ENCODE measurements at regions not wholly inside any gene's neighbourhood (a gene's known extent, or its start where the extent isn't known, plus 50 kb on each side); places are given as distances from the start of the nearest gene placed in this dataset.

DNA sequence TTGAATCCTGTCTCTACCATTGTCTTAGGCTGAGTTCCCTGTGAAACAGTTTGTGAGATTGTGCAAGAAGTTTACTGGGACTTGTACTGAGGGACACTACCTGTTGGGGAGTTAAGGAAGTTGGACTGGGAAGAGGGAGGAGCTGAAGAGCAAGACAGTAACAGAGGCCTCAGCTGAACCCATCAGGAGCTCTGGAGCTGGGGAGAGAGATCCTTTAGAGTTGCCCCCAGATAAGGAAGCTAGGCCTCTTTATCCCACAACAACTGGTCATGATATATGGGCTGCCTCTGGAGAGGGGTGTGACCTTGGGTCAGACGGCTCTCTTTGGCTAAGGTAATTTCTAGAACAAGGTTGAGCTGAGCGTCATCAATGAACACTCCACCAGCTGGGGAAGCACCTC lies 137.8 kb upstream of the SLC4A4 start:
- Histone ChIP-seq H3K4me1 (peaks cover 6% of the 10 kb centered on the region; the same call in 1 of the 2 replicates), H3K27me3 (replicated peaks; ENCODE audit: control insufficient read depth, insufficient read depth, low read length) (no peaks in the 10 kb centered on the region), H3K9me3 (no peaks in the 10 kb centered on the region), H3K36me3 (ENCODE audit: control insufficient read depth, insufficient read depth, low read length) (no peaks in the 10 kb centered on the region), H3K4me3 (ENCODE audit: low read depth, low read length) (no peak overlapping the region)
- Mint-ChIP-seq H3K4me1 (ENCODE audit: low read depth, unreplicated experiment) (peaks cover 9% of the 10 kb centered on the region), H3K36me3 (ENCODE audit: insufficient read depth, unreplicated experiment) (no peaks in the 10 kb centered on the region), H3K4me3 (ENCODE audit: unreplicated experiment) (no peak overlapping the region), H3K27me3 (ENCODE audit: insufficient read depth, unreplicated experiment) (peaks cover 13% of the 10 kb centered on the region), H3K27ac (ENCODE audit: unreplicated experiment) (no peak overlapping the region), H3K9me3 (ENCODE audit: unreplicated experiment) (no peaks in the 10 kb centered on the region)
- DNase-seq, result no peak
- intact Hi-C loops (cut with micrococcal nuclease; ENCODE audit: unreplicated experiment), result no loop called here
- CTCF ChIA-PET, result no interaction called here
- no TSS peak for BruUV-seq (replicated peaks)
- POLR2A ChIA-PET, result no interaction called here
- TF ChIP-seq, protein P1, sequence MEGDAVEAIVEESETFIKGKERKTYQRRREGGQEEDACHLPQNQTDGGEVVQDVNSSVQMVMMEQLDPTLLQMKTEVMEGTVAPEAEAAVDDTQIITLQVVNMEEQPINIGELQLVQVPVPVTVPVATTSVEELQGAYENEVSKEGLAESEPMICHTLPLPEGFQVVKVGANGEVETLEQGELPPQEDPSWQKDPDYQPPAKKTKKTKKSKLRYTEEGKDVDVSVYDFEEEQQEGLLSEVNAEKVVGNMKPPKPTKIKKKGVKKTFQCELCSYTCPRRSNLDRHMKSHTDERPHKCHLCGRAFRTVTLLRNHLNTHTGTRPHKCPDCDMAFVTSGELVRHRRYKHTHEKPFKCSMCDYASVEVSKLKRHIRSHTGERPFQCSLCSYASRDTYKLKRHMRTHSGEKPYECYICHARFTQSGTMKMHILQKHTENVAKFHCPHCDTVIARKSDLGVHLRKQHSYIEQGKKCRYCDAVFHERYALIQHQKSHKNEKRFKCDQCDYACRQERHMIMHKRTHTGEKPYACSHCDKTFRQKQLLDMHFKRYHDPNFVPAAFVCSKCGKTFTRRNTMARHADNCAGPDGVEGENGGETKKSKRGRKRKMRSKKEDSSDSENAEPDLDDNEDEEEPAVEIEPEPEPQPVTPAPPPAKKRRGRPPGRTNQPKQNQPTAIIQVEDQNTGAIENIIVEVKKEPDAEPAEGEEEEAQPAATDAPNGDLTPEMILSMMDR (IDR thresholded peaks at IDR 0.05; ENCODE audit: insufficient read depth in 1 of 2, low read depth in 1 of 2, low read length in 1 of 2, severe bottlenecking in 1 of 2, unreplicated experiment in 1 of 2), result no peak

DNA sequence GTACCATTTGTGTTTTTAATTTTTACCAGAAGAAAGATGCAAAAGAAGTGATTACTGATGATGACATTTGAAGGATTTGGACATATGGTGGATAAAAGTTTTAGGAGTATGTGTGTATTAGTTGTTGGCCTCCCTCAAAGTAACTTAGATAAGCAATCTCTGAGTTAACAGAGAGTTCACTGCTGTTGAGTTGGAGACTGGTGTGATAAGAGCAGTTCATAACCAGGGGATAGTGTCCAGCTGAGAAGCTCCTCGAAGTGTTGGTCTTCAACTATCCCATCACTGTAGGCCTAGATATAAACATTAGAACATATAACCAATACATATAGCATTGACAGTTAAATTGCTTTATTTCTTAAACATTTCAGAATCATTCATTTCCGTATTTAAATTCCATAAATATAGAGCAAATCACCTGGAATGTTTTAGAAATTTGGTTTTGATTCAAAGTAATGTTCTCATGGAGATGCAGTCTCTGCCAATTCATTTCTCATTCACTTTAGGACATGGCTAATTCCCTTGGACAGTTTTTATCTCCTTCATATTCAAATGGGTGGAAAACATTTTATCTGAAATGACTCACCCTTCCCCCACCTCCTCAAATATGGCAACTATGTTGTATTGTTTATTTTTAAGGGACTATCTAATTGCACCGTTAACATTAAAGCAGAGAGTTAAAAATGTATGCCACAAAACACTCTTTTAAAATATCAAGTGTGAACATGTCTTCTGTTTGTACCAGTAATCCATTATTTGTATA lies 136.8 kb upstream of the SLC4A4 start:
- no peaks in the 10 kb centered on the region for H3K36me3 ChIP-seq (ENCODE audit: control insufficient read depth, insufficient read depth, low read length)
- Mint-ChIP-seq H3K9me3 (ENCODE audit: unreplicated experiment) (no peaks in the 10 kb centered on the region), H3K27ac (ENCODE audit: unreplicated experiment) (no peak overlapping the region), H3K4me3 (ENCODE audit: unreplicated experiment) (no peak overlapping the region), H3K27me3 (ENCODE audit: insufficient read depth, unreplicated experiment) (peaks cover 12% of the 10 kb centered on the region), H3K36me3 (ENCODE audit: insufficient read depth, unreplicated experiment) (no peaks in the 10 kb centered on the region), H3K4me1 (ENCODE audit: low read depth, unreplicated experiment) (peaks cover 6% of the 10 kb centered on the region)
- intact Hi-C loops (cut with micrococcal nuclease; ENCODE audit: unreplicated experiment), result no loop called here
- POLR2A ChIA-PET, result no interaction called here
- no peaks in the 10 kb centered on the region for H3K27me3 ChIP-seq (replicated peaks; ENCODE audit: control insufficient read depth, insufficient read depth, low read length)
- H3K4me1 ChIP-seq, result peaks cover 6% of the 10 kb centered on the region; the same call in 1 of the 2 replicates
- no peaks in the 10 kb centered on the region for H3K9me3 ChIP-seq
- DNase-seq, result no peak
- no peak overlapping the region for H3K4me3 ChIP-seq (ENCODE audit: low read depth, low read length)
- CTCF ChIA-PET, result no interaction called here
- TF ChIP-seq, protein P1 (IDR thresholded peaks at IDR 0.05; ENCODE audit: insufficient read depth in 1 of 2, low read depth in 1 of 2, low read length in 1 of 2, severe bottlenecking in 1 of 2, unreplicated experiment in 1 of 2), result no peak
- no TSS peak for BruUV-seq (replicated peaks)

DNA sequence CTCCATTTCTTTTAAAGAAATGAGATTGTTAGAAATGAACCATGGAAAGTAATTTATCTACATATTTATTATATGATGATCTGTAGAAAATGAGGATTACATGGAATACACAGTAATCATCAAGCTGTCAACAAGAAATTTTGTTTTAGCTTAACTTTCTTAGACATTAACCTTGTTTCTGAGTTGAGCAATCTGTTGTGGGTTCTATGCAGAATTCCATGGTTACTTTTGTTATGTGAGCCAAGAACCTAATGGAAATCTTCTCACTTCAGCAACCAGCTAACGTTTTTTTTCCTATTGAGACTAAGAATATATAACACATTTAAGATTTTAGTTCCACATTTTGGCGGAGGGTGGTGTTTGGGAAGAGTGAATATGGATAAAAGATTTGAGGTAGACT lies 136.1 kb upstream of the SLC4A4 start:
- Histone ChIP-seq H3K4me1 (peaks cover 6% of the 10 kb centered on the region; the same call in 1 of the 2 replicates), H3K27me3 (replicated peaks; ENCODE audit: control insufficient read depth, insufficient read depth, low read length) (no peaks in the 10 kb centered on the region), H3K4me3 (ENCODE audit: low read depth, low read length) (no peak overlapping the region), H3K36me3 (ENCODE audit: control insufficient read depth, insufficient read depth, low read length) (no peaks in the 10 kb centered on the region), H3K9me3 (no peaks in the 10 kb centered on the region)
- intact Hi-C loops (cut with micrococcal nuclease; ENCODE audit: unreplicated experiment), result no loop called here
- Mint-ChIP-seq H3K4me1 (ENCODE audit: low read depth, unreplicated experiment) (peaks cover 6% of the 10 kb centered on the region), H3K27ac (ENCODE audit: unreplicated experiment) (no peak overlapping the region), H3K27me3 (ENCODE audit: insufficient read depth, unreplicated experiment) (peaks cover 12% of the 10 kb centered on the region), H3K9me3 (ENCODE audit: unreplicated experiment) (no peaks in the 10 kb centered on the region), H3K4me3 (ENCODE audit: unreplicated experiment) (no peak overlapping the region), H3K36me3 (ENCODE audit: insufficient read depth, unreplicated experiment) (no peaks in the 10 kb centered on the region)
- ChIA-PET POLR2A (no interaction called here), CTCF (no interaction called here)
- no peak for DNase-seq
- TF ChIP-seq, protein P1 (IDR thresholded peaks at IDR 0.05; ENCODE audit: insufficient read depth in 1 of 2, low read depth in 1 of 2, low read length in 1 of 2, severe bottlenecking in 1 of 2, unreplicated experiment in 1 of 2), result no peak
- no TSS peak for BruUV-seq (replicated peaks)
